HUES64 (cell line): ENCODE measurements at regions not wholly inside any gene's neighbourhood (a gene's known extent, or its start where the extent isn't known, plus 50 kb on each side); places are given as distances from the start of the nearest gene placed in this dataset.
"Not testable (repeated sequence)": the region's sequence is repeated elsewhere in the genome, so short reads cannot be mapped to it uniquely, and the experiment has no call there.

Experiments used
- H3K27ac ChIP-seq: 2 replicates; pipeline ENCODE4 v1.7.0; 2013; ENCODE audit warnings: low read depth, low read length, inconsistent platforms
- H3K27me3 ChIP-seq: 2 replicates; pipeline ENCODE4 v1.6.1; 2013; ENCODE audit warnings: mild to moderate bottlenecking, low read length; ENCODE audit not compliant: insufficient read depth
- H3K36me3 ChIP-seq: 2 replicates; pipeline ENCODE4 v1.6.1; 2013; ENCODE audit warnings: mild to moderate bottlenecking, low read length; ENCODE audit not compliant: insufficient read depth
- H3K4me1 ChIP-seq: 2 replicates; pipeline ENCODE4 v1.6.1; 2013; ENCODE audit warnings: mild to moderate bottlenecking, low read length, moderate library complexity; ENCODE audit not compliant: insufficient read depth
- H3K4me3 ChIP-seq: 2 replicates; pipeline ENCODE4 v1.5.1; 2013; ENCODE audit warnings: mild to moderate bottlenecking, low read length, moderate library complexity
- H3K9ac ChIP-seq: 2 replicates; pipeline ENCODE4 v1.6.1; 2013; ENCODE audit warnings: mild to moderate bottlenecking, low read depth, low read length
- H3K9me3 ChIP-seq: 2 replicates; pipeline ENCODE4 v1.6.1; 2013; ENCODE audit warnings: low read depth, low read length; ENCODE audit not compliant: insufficient read depth
- WGBS: fragments of 150-250, 120-280 bp; methylation state at CpG from one replicate; pipeline ENCODE4 v1.1.7; 2013; ENCODE audit warnings: missing lambda C conversion rate; 5-methylcytosine and 5-hydroxymethylcytosine counted together

DNA sequence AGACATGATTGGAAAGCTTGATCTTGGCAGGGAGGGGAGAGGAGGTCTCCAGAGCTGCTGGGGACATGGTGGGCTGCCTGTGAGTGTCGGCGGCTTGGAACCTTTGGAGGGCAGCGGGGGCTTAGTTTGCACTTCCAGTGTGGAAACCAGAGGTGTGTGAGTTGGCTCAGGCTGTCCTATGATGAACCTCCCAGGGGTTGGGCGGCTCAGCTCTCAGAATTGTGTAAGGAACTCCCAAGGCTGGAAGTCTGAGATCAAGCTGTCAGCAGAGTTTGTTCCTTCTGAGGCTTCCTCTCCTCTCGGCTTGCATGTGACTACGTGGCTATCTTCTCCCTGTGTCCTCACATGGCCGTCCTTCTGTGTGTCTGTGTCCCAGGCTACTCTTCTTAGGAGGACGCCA, 87.9 kb upstream of the B3GAT1 start:
- H3K9ac ChIP-seq = no peak overlapping the region
- no peaks in the 10 kb centered on the region for H3K9me3 ChIP-seq
- H3K36me3 ChIP-seq = no peaks in the 10 kb centered on the region
- WGBS = 94% methylated on average over 8 of the region's 8 CpGs
- peaks cover 24% of the 10 kb centered on the region for H3K4me1 ChIP-seq
- no peaks in the 10 kb centered on the region for H3K27me3 ChIP-seq
- no peak overlapping the region for H3K4me3 ChIP-seq
- H3K27ac ChIP-seq = no peak overlapping the region

DNA sequence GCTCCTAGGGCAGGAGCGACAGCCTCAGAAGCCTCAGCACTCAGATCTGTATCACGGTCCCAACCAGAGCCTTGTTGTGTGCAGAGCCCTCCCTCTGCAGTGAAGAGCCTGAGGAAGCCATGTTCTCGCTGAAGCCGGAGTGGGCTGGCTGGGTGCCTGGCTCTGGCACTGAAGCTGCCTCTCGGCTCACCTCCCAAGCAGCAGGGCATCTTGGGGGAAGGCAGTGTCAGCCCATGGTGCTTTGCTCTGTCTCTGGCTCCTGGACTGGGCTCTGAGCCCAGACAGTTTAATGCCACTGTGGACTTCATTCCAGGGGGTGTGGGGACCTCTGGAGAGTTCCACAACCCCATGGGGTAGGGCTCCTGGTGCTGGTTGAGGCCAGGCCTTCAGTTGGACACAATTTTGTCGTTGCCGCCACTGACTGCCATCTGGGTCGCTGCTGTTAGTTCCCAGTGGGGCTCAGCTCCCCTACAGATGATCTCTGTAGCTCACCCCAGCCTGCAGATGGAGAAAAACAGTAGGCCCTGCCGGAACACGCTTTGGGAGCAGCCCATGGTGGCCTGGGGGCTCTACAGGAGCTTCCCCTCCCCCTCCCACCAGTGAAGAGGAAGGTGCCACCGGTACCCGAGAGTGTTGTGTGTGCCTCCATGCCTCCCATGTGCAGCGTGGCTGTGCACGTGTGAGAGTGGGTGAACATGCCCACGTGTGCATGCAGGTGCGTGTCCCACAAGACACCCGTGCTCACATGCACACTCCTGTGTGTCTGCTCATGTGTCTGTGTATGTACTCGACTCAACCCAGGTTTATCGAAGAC, 86.5 kb upstream of the B3GAT1 start:
- H3K36me3 ChIP-seq = no peaks in the 10 kb centered on the region
- H3K9ac ChIP-seq = no peak overlapping the region
- WGBS = 96% methylated on average over 19 of the region's 19 CpGs
- peaks cover 15% of the 10 kb centered on the region for H3K4me1 ChIP-seq
- H3K27me3 ChIP-seq = no peaks in the 10 kb centered on the region
- no peak overlapping the region for H3K27ac ChIP-seq
- no peaks in the 10 kb centered on the region for H3K9me3 ChIP-seq
- no peak overlapping the region for H3K4me3 ChIP-seq

DNA sequence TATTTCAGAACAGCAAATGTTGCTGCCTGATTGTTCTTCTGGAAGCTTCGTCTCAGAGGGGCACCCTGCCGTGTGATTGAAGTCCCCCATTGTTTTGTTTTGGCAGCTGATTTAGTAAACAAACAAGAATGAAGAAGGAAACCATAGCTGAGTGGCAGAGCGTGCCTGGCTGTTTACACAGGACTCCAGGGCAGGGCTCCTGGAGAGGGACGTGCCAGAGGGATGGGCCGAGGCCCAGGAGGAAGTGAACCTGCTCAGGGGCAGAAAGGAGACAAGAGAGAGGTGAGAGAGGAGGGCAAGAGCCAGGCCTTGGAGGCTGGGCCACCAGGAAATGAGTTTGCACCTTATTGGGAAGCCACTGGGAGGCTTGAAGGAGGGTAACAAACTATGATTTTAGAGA, 85.5 kb upstream of the B3GAT1 start:
- Histone ChIP-seq H3K4me3 (no peak overlapping the region), H3K27ac (no peak overlapping the region), H3K4me1 (peaks cover 6% of the 10 kb centered on the region), H3K36me3 (no peaks in the 10 kb centered on the region), H3K9ac (no peak overlapping the region), H3K27me3 (no peaks in the 10 kb centered on the region), H3K9me3 (no peaks in the 10 kb centered on the region)
- WGBS = 40% methylated on average over 5 of the region's 5 CpGs

DNA sequence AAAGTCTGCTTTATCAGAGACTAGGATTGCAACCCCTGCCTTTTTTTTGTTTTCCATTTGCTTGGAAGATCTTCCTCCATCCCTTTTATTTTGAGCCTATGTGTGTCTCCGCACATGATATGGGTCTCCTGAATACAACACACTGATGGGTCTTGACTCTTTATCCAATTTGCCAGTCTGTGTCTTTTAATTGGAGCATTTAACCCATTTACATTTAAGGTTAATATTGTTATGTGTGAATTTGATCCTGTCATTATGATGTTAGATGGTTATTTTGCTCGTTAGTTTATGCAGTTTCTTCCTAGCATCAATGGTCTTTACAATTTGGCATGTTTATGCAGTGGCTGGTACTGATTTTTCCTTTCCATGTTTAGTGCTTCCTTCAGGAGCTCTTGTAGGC, 84.0 kb upstream of the B3GAT1 start:
- 93% methylated on average over 2 of the region's 2 CpGs for WGBS

GRCh38 chr11:134494395-134494794, 82.4 kb upstream of the B3GAT1 start:
- not testable (repeated sequence) for H3K27me3 ChIP-seq, H3K9me3 ChIP-seq, H3K9ac ChIP-seq, H3K36me3 ChIP-seq, H3K27ac ChIP-seq, H3K4me3 ChIP-seq, H3K4me1 ChIP-seq
- WGBS = 94% methylated on average over 2 of the region's 2 CpGs

More for the DNA sequence above, 84.0 kb upstream of the B3GAT1 start:
- H3K27me3 ChIP-seq, H3K27ac ChIP-seq, H3K9me3 ChIP-seq, H3K4me1 ChIP-seq, H3K36me3 ChIP-seq, H3K9ac ChIP-seq, H3K4me3 ChIP-seq: not testable (repeated sequence)

DNA sequence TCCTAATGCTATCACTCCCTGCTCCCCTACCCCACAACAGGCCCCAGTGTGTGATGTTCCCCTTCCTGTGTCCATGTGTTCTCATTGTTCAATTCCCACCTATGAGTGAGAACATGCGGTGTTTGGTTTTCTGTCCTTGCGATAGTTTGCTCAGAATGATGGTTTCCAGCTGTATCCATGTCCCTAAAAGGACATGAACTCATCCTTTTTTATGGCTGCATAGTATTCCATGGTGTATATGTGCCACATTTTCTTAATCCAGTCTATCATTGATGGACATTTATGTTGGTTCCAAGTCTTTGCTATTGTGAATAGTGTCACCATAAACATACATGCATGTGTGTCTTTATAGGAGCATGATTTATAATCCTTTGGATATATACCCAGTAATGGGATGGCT, 80.4 kb upstream of the B3GAT1 start:
- H3K9ac ChIP-seq, H3K4me3 ChIP-seq, H3K9me3 ChIP-seq, H3K4me1 ChIP-seq, H3K27me3 ChIP-seq, H3K36me3 ChIP-seq, H3K27ac ChIP-seq: not testable (repeated sequence)
- 100% methylated on average over 2 of the region's 2 CpGs for WGBS

DNA sequence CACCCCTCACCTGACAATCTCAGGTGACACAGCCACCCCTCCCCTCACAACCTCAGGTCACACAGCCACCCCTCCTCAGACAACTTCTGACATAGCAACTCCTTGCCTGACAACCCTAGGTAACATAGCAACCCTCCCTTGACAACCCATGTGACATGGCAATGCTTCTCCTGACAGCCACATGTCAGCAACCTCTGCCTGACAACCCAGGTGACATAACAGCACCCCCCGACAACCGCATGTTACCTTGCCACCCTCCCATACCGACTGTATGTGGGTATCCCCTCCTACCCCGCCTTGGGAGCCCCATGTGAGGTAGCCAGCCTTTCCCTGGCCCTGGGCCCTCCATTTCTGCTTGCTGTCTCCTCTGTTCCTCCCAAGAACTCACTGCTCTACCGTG, 77.7 kb upstream of the B3GAT1 start:
- Histone ChIP-seq H3K4me3 (no peak overlapping the region), H3K27me3 (no peaks in the 10 kb centered on the region), H3K4me1 (no peaks in the 10 kb centered on the region), H3K27ac (no peak overlapping the region), H3K9me3 (no peaks in the 10 kb centered on the region), H3K36me3 (no peaks in the 10 kb centered on the region), H3K9ac (no peak overlapping the region)
- 73% methylated on average over 5 of the region's 5 CpGs for WGBS

GRCh38 chr11:134488913-134489312, 76.9 kb upstream of the B3GAT1 start:
- Histone ChIP-seq H3K36me3 (no peaks in the 10 kb centered on the region), H3K27me3 (no peaks in the 10 kb centered on the region), H3K4me3 (no peak overlapping the region), H3K4me1 (no peaks in the 10 kb centered on the region), H3K27ac (no peak overlapping the region), H3K9me3 (no peaks in the 10 kb centered on the region), H3K9ac (no peak overlapping the region)
- WGBS = 90% methylated on average over 9 of the region's 9 CpGs

- Histone ChIP-seq H3K9me3 (no peaks in the 10 kb centered on the region), H3K36me3 (no peaks in the 10 kb centered on the region), H3K4me3 (no peak overlapping the region), H3K4me1 (no peaks in the 10 kb centered on the region), H3K27ac (no peak overlapping the region), H3K9ac (no peak overlapping the region), H3K27me3 (no peaks in the 10 kb centered on the region)
- 84% methylated on average over 4 of the region's 4 CpGs for WGBS
Observed at GRCh38 chr11:134488512-134488911, 76.5 kb upstream of the B3GAT1 start.

DNA sequence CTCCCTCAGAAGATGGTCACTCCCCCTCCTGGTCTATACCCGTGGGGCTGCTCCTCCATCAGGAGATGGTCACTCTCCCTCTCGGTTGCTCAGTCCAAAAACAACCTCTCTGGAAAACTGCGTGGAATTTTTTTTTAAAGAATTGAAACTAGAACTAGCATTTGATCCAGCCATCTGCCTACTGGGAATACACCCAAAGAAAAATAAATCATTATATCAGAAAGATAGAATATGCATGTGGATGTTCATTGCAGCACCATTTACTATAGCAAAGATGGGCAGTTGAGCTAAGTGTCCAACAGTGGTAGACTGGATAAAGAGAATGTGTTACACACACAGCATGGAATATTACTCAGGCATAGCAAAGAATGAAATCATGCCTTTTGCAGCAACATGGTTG, 75.7 kb upstream of the B3GAT1 start:
- Histone ChIP-seq H3K9me3 (no peaks in the 10 kb centered on the region), H3K27me3 (no peaks in the 10 kb centered on the region), H3K9ac (no peak overlapping the region), H3K36me3 (no peaks in the 10 kb centered on the region), H3K27ac (no peak overlapping the region), H3K4me3 (no peak overlapping the region), H3K4me1 (no peaks in the 10 kb centered on the region)
- WGBS = 90% methylated on average over 3 of the region's 3 CpGs

- no peak overlapping the region for H3K27ac ChIP-seq
- no peak overlapping the region for H3K9ac ChIP-seq
- 87% methylated on average over 6 of the region's 6 CpGs for WGBS
- no peaks in the 10 kb centered on the region for H3K27me3 ChIP-seq
- H3K36me3 ChIP-seq = no peaks in the 10 kb centered on the region
- no peak overlapping the region for H3K4me3 ChIP-seq
- no peaks in the 10 kb centered on the region for H3K4me1 ChIP-seq
- no peaks in the 10 kb centered on the region for H3K9me3 ChIP-seq
Observed at GRCh38 chr11:134486704-134487103, 74.7 kb upstream of the B3GAT1 start.

DNA sequence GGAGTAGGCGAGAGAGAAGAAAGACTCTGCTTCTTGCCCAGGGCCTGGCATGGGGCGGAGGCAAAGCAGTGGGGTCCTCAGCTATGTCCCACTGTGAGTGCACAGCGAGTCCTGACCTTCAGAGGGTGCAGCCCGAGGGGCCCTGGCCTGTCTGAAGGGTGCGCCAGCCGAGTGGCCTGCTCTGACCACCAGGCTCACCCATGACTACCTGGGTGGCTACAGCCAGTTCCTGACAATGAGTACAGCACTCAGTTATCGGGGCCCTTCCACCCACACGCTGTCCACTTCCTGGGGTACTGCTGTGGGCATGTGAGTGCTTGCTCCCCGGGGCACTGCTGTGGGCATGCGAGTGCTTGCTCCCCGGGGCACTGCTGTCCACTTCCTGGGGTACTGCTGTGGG, 74.1 kb upstream of the B3GAT1 start:
- no peaks in the 10 kb centered on the region for H3K36me3 ChIP-seq
- WGBS = 93% methylated on average over 11 of the region's 11 CpGs
- no peaks in the 10 kb centered on the region for H3K27me3 ChIP-seq
- no peak overlapping the region for H3K27ac ChIP-seq
- no peaks in the 10 kb centered on the region for H3K4me1 ChIP-seq
- no peak overlapping the region for H3K4me3 ChIP-seq
- H3K9me3 ChIP-seq = no peaks in the 10 kb centered on the region
- no peak overlapping the region for H3K9ac ChIP-seq
